Breast epithelium (tissue), 4 donors: ENCODE measurements at regions not wholly inside any gene's neighbourhood (a gene's known extent, or its start where the extent isn't known, plus 50 kb on each side); places are given as distances from the start of the nearest gene placed in this dataset.

Experiments used
- DNase-seq, 2 donors: peaks; one replicate each; pipeline ENCODE4 v3.0.0-alpha.2; 2019; ENCODE audit warnings: low spot score in 2 of 2
- H3K27ac ChIP-seq, 2 donors: fragments of 200-600 bp; sonication (generic) in 1 of 2; one replicate each; pipeline ENCODE4 v1.5.1; 2016 to 2019; ENCODE audit warnings: mild to moderate bottlenecking in 1 of 2
- H3K27me3 ChIP-seq, 2 donors: fragments of 200-600 bp; sonication (generic) in 1 of 2; one replicate each; pipeline versions ENCODE4 v1.5.1 to v1.6.0; 2017 to 2019; ENCODE audit warnings: control low read depth in 1 of 2, mild to moderate bottlenecking in 1 of 2
- H3K36me3 ChIP-seq: fragments of 200-600 bp; one replicate; pipeline ENCODE4 v1.5.1; 2019
- H3K4me1 ChIP-seq, 2 donors: fragments of 200-600 bp; sonication (generic); one replicate each; pipeline ENCODE4 v1.5.1; 2016 to 2019; ENCODE audit warnings: control low read depth in 1 of 2
- H3K4me3 ChIP-seq, 3 donors: fragments of 200-600 bp; sonication (generic); 1 replicate in 2 of 3; 2 replicates in 1 of 3; pipeline ENCODE4 v1.5.1; 2016 to 2019; ENCODE audit warnings: mild to moderate bottlenecking in 3 of 3, moderate library complexity in 2 of 3
- H3K9me3 ChIP-seq, 2 donors: fragments of 200-600 bp; sonication (generic) in 1 of 2; one replicate each; pipeline ENCODE4 v1.5.1; 2016 to 2019; ENCODE audit warnings: control low read depth in 1 of 2
- POLR2A ChIP-seq: fragments of 450-650 bp; IDR thresholded peaks from one replicate; pipeline ENCODE4 v1.6.1; 2016; ENCODE audit warnings: antibody characterized with exemption, mild to moderate bottlenecking, moderate library complexity
- POLR2AphosphoS5 ChIP-seq, 3 donors: sonication (generic); formaldehyde crosslinking; IDR thresholded peaks; one replicate each; pipeline ENCODE4 v1.6.1; 2017; ENCODE audit warnings: antibody characterized with exemption in 3 of 3
- intact Hi-C: fragments of 100-400 bp; cut with DNase I; formaldehyde crosslinking; loops from one replicate; pipeline ENCODE4 v1.15.1; 2023; ENCODE audit warnings: low total_unique reads
- TF ChIP-seq, protein P1 (sequence below), 3 donors: fragments of 450-650 bp; IDR thresholded peaks; one replicate each; pipeline ENCODE4 v1.5.1; 2016 to 2017; ENCODE audit warnings: antibody characterized with exemption in 3 of 3, mild to moderate bottlenecking in 3 of 3, moderate library complexity in 3 of 3

DNA sequence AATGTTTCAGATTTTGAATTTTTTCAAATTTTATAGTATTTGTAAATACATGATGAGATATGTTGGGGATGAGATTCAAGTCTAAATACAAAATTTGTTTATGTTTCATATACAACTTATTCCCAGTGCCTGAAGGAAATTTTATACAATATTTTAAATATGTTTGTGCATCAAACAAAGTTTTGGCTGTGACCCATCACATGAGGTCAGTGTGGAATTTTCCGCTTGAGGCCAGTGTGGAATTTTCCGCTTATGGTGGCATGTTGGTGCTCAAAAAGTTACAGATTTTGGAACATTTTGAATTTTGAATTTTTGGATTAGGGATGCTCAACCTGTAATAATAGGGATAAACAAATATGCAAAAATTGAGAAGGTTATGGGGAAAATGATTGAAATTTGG lies 356.6 kb upstream of the JAG1 start:
- Histone ChIP-seq H3K4me1 (no peaks in the 10 kb centered on the region), H3K27ac (no peak overlapping the region), H3K27me3 (no peaks in the 10 kb centered on the region), H3K4me3 (no peak overlapping the region), H3K9me3 (no peaks in the 10 kb centered on the region), H3K36me3 (no peaks in the 10 kb centered on the region)
- TF ChIP-seq POLR2A (no peak), POLR2AphosphoS5 (IDR thresholded peaks at IDR 0.05) (no peak)
- TF ChIP-seq, protein P1, sequence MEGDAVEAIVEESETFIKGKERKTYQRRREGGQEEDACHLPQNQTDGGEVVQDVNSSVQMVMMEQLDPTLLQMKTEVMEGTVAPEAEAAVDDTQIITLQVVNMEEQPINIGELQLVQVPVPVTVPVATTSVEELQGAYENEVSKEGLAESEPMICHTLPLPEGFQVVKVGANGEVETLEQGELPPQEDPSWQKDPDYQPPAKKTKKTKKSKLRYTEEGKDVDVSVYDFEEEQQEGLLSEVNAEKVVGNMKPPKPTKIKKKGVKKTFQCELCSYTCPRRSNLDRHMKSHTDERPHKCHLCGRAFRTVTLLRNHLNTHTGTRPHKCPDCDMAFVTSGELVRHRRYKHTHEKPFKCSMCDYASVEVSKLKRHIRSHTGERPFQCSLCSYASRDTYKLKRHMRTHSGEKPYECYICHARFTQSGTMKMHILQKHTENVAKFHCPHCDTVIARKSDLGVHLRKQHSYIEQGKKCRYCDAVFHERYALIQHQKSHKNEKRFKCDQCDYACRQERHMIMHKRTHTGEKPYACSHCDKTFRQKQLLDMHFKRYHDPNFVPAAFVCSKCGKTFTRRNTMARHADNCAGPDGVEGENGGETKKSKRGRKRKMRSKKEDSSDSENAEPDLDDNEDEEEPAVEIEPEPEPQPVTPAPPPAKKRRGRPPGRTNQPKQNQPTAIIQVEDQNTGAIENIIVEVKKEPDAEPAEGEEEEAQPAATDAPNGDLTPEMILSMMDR (IDR thresholded peaks at IDR 0.05): no peak
- intact Hi-C loops: no loop called here
- no peak for DNase-seq

DNA sequence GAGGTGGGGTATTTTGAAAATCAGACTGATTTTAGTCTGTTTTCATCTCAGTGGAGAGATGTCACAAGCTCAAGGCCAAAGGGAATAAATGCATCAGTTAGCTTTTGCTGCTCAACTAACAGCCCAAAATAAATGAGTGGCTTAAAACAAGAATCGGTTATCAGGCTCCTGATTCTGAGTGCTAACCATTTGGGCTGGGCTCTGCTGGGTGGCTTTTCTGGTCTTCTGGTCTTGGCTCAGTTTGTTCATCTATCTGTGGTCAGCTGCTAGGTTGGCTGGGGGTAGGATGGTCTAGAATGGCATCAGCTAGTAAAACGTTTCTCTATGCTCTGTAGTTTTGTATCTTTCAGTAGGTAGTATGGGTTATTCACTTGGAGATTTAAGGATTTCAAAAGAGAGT lies 357.5 kb upstream of the JAG1 start:
- H3K4me3 ChIP-seq: no peak overlapping the region
- TF ChIP-seq POLR2AphosphoS5 (IDR thresholded peaks at IDR 0.05) (no peak), POLR2A (no peak)
- TF ChIP-seq, protein P1 (IDR thresholded peaks at IDR 0.05): no peak
- DNase-seq: no peak
- H3K36me3 ChIP-seq: no peaks in the 10 kb centered on the region
- H3K27me3 ChIP-seq: no peaks in the 10 kb centered on the region
- H3K9me3 ChIP-seq: no peaks in the 10 kb centered on the region
- H3K4me1 ChIP-seq: no peaks in the 10 kb centered on the region
- intact Hi-C loops: no loop called here
- H3K27ac ChIP-seq: no peak overlapping the region

DNA sequence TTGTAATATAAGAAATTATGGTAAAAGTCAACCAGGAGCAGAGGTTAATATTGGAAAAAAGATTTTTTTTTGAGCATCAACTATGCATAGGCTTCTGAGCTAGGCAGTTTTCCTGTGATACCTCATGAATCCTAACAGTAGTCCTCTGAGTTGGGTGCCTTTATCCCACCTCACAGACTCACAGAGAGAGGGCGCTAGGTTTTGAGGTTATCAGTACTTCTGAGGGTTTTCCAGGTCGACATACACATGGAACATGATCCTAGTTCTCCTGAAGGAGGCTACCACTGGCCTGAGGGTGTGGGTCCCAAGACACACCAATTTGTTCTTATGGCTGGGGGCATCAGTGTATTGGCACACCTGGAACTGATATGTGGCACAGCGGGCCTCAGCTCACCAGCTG lies 358.8 kb upstream of the JAG1 start:
- no peak for TF ChIP-seq POLR2A
- TF ChIP-seq, protein P1 (IDR thresholded peaks at IDR 0.05): no peak
- TF ChIP-seq POLR2AphosphoS5 (IDR thresholded peaks at IDR 0.05): no peak
- Histone ChIP-seq H3K36me3 (no peaks in the 10 kb centered on the region), H3K27me3 (no peaks in the 10 kb centered on the region), H3K4me1 (no peaks in the 10 kb centered on the region), H3K4me3 (no peak overlapping the region), H3K9me3 (no peaks in the 10 kb centered on the region), H3K27ac (no peak overlapping the region)
- intact Hi-C loops: no loop called here
- DNase-seq: no peak

DNA sequence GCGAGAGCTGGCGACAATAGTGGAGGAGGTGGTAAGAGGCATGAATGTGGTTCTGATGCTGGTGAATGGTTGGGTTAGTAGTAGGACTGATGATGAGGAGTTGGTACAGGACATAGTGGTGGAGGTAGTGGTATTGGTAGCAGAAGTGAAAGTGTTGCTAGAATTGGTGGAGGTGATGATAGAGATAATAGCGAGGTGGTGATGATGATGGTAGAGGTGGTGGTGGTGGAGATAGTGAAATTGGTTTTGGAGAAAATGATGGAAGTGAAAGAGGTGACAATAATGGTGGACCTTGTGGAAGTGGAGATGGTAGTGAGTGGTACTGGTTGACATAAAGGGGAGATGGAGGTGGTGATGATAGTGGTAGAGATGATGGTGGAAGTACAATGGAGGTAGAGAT lies 360.2 kb upstream of the JAG1 start:
- no peak for DNase-seq
- H3K27ac ChIP-seq: no peak overlapping the region

DNA sequence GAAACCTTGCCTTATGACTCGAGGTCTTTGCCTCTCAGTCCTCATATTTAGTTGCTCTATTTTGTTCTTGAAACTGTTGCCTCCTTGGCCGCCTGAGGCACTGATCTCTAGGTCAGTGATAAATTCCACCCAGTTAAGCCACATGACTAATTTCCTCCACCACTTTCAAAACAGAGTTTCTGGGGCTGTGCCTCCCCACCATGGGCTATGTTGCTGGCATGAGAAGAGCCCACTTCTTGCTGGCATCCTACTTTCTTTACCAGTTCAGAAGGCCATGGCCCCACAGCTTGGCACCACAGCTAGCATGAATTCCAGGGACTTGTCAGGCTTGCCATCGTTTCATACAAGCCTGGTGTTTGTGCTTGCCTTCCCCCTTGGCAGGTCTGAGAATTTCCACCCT lies 361.4 kb upstream of the JAG1 start:
- H3K36me3 ChIP-seq: no peaks in the 10 kb centered on the region

More for the DNA sequence above, 360.2 kb upstream of the JAG1 start:
- Histone ChIP-seq H3K27me3 (no peaks in the 10 kb centered on the region), H3K9me3 (no peaks in the 10 kb centered on the region), H3K36me3 (no peaks in the 10 kb centered on the region), H3K4me3 (no peak overlapping the region), H3K4me1 (no peaks in the 10 kb centered on the region)
- TF ChIP-seq, protein P1 (IDR thresholded peaks at IDR 0.05): no peak
- TF ChIP-seq POLR2A (no peak), POLR2AphosphoS5 (IDR thresholded peaks at IDR 0.05) (no peak)
- intact Hi-C loops: no loop called here

More for the DNA sequence above, 361.4 kb upstream of the JAG1 start:
- no peaks in the 10 kb centered on the region for H3K9me3 ChIP-seq
- no peaks in the 10 kb centered on the region for H3K27me3 ChIP-seq
- H3K4me1 ChIP-seq: no peaks in the 10 kb centered on the region
- H3K4me3 ChIP-seq: no peak overlapping the region
- TF ChIP-seq POLR2AphosphoS5 (IDR thresholded peaks at IDR 0.05) (no peak), POLR2A (no peak)
- TF ChIP-seq, protein P1 (IDR thresholded peaks at IDR 0.05): no peak
- H3K27ac ChIP-seq: no peak overlapping the region
- intact Hi-C loops: no loop called here
- DNase-seq: no peak
